ENCODE measurements at regions not wholly inside any gene's neighbourhood (a gene's known extent, or its start where the extent isn't known, plus 50 kb on each side); places are given as distances from the start of the nearest gene placed in this dataset.

DNA sequence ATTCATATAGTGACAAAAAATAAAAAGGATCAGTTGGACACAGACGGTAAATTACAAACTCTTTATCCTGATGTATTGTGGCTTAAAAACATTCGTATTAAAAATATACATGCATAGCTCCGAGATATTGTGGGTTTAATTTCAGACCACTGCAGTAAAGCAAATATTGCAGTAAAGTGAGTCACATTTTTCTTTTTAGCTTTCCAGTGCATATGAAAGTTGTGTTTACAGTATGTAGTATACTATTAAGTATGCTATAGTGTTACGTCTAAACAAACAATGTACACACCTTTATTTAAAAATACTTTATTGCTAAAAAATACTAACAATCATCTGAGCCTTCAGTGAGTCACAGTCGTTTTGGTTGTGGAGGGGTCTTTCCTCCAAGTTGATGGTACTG, 551.8 kb downstream of the CETN3 start:
- no peak for TF ChIP-seq CTCF (IDR thresholded peaks at IDR 0.05)
- no peak for TF ChIP-seq POLR2A (IDR thresholded peaks at IDR 0.05)
- TF ChIP-seq POLR2AphosphoS5 (IDR thresholded peaks at IDR 0.05) = no peak
